Left hindlimb (tissue), 1 donor: ENCODE measurements at regions not wholly inside any gene's neighbourhood (a gene's known extent, or its start where the extent isn't known, plus 50 kb on each side); places are given as distances from the start of the nearest gene placed in this dataset.

Experiments used
- DNase-seq: peaks from one replicate; pipeline ENCODE4 v3.0.0-alpha.2; 2018

- no peak for DNase-seq
These were observed 154.3 kb upstream of the E2F8 start for GRCh38 chr11:19395050-19395449.

GRCh38 chr11:19394525-19395016 is 153.8 kb upstream of the E2F8 start:
- no peak for DNase-seq

GRCh38 chr11:19393941-19394340 is 153.2 kb upstream of the E2F8 start:
- DNase-seq: no peak

GRCh38 chr11:19392847-19393518 is 152.2 kb upstream of the E2F8 start:
- no peak for DNase-seq

- no peak for DNase-seq
These were observed 151.6 kb upstream of the E2F8 start for GRCh38 chr11:19392321-19392720.

GRCh38 chr11:19391652-19392051 is 150.9 kb upstream of the E2F8 start:
- no peak for DNase-seq

- DNase-seq: no peak
These were observed 150.3 kb upstream of the E2F8 start for GRCh38 chr11:19391026-19391425.

- DNase-seq: no peak
These were observed 149.1 kb upstream of the E2F8 start for GRCh38 chr11:19389787-19390303.

- DNase-seq: no peak
These were observed 141.4 kb upstream of the E2F8 start for GRCh38 chr11:19382131-19382611.

GRCh38 chr11:19380375-19380774 is 139.6 kb upstream of the E2F8 start:
- DNase-seq: no peak

- DNase-seq: no peak
These were observed 138.7 kb upstream of the E2F8 start for GRCh38 chr11:19379465-19379864.

- DNase-seq: no peak
These were observed 138.1 kb upstream of the E2F8 start for GRCh38 chr11:19378814-19379213.

GRCh38 chr11:19377881-19378280 is 137.1 kb upstream of the E2F8 start:
- no peak for DNase-seq

- DNase-seq: no peak
These were observed 134.7 kb upstream of the E2F8 start for GRCh38 chr11:19375440-19375839.

GRCh38 chr11:19374151-19374569 is 133.4 kb upstream of the E2F8 start:
- DNase-seq: no peak

GRCh38 chr11:19372381-19372780 is 131.6 kb upstream of the E2F8 start:
- no peak for DNase-seq

GRCh38 chr11:19370100-19370861 is 129.5 kb upstream of the E2F8 start:
- DNase-seq: no peak

- no peak for DNase-seq
These were observed 128.1 kb upstream of the E2F8 start for GRCh38 chr11:19368726-19369375.

- DNase-seq: no peak
These were observed 126.4 kb upstream of the E2F8 start for GRCh38 chr11:19366992-19367709.

GRCh38 chr11:19365743-19366410 is 125.1 kb upstream of the E2F8 start:
- DNase-seq: no peak

- no peak for DNase-seq
These were observed 118.7 kb upstream of the E2F8 start for GRCh38 chr11:19359221-19360000.
